ENCODE measurements at regions not wholly inside any gene's neighbourhood (a gene's known extent, or its start where the extent isn't known, plus 50 kb on each side); places are given as distances from the start of the nearest gene placed in this dataset.

- H4K20me1 ChIP-seq (ENCODE audit: insufficient read depth, low read length, poor library complexity, severe bottlenecking): no peaks in the 10 kb centered on the region
- no peak for TF ChIP-seq CTCF (conservative IDR thresholded peaks at IDR 0.05; ENCODE audit: low read length)
- H3K27me3 ChIP-seq (ENCODE audit: insufficient read depth, low read length, poor library complexity, severe bottlenecking): no peaks in the 10 kb centered on the region
- H3K79me2 ChIP-seq (ENCODE audit: insufficient read depth, low read length): no peaks in the 10 kb centered on the region
- no peaks in the 10 kb centered on the region for H3K9me3 ChIP-seq (ENCODE audit: insufficient read depth, low read depth, low read length)
- H3K4me3 ChIP-seq (ENCODE audit: low read length, poor library complexity, severe bottlenecking): no peak overlapping the region
- H2AFZ ChIP-seq (ENCODE audit: low read length): no peak overlapping the region
- no peaks in the 10 kb centered on the region for H3F3A ChIP-seq (ENCODE audit: low read depth)
- H3K4me2 ChIP-seq (ENCODE audit: low read depth, low read length, poor library complexity, severe bottlenecking): no peak overlapping the region
- no peak overlapping the region for H3K9ac ChIP-seq (ENCODE audit: low read depth, low read length, poor library complexity, severe bottlenecking)
- H3K9me2 ChIP-seq (replicated peaks; ENCODE audit: low read depth, low read length): no peaks in the 10 kb centered on the region
- H3K36me3 ChIP-seq (ENCODE audit: insufficient read depth, low read length): no peaks in the 10 kb centered on the region
- H3K4me1 ChIP-seq (ENCODE audit: insufficient read depth, low read length, poor library complexity, severe bottlenecking): no peaks in the 10 kb centered on the region
Observed at GRCh38 chr2:142415461-142415860, 284.6 kb upstream of the LRP1B start.

GRCh38 chr2:142398212-142398611, 267.4 kb upstream of the LRP1B start:
- H3K36me3 ChIP-seq (ENCODE audit: insufficient read depth, low read length): no peaks in the 10 kb centered on the region
- peaks cover 17% of the 10 kb centered on the region; the same call in 1 of the 2 replicates for H3K9me3 ChIP-seq (ENCODE audit: insufficient read depth, low read depth, low read length)
- no peak overlapping the region for H3K4me2 ChIP-seq (ENCODE audit: low read depth, low read length, poor library complexity, severe bottlenecking)
- no peak overlapping the region for H3K4me3 ChIP-seq (ENCODE audit: low read length, poor library complexity, severe bottlenecking)
- H2AFZ ChIP-seq (ENCODE audit: low read length): no peak overlapping the region
- TF ChIP-seq CTCF (conservative IDR thresholded peaks at IDR 0.05; ENCODE audit: low read length) (no peak), EZH2phosphoT487 (IDR thresholded peaks at IDR 0.05; ENCODE audit: borderline replicate concordance) (no peak)
- no peaks in the 10 kb centered on the region for H3K9me2 ChIP-seq (replicated peaks; ENCODE audit: low read depth, low read length)
- no peaks in the 10 kb centered on the region for H3K79me2 ChIP-seq (ENCODE audit: insufficient read depth, low read length)
- H3K27me3 ChIP-seq (ENCODE audit: insufficient read depth, low read length, poor library complexity, severe bottlenecking): no peaks in the 10 kb centered on the region
- no peaks in the 10 kb centered on the region for H3K4me1 ChIP-seq (ENCODE audit: insufficient read depth, low read length, poor library complexity, severe bottlenecking)
- H3K9ac ChIP-seq (ENCODE audit: low read depth, low read length, poor library complexity, severe bottlenecking): no peak overlapping the region
- no peaks in the 10 kb centered on the region for H3F3A ChIP-seq (ENCODE audit: low read depth)
- H4K20me1 ChIP-seq (ENCODE audit: insufficient read depth, low read length, poor library complexity, severe bottlenecking): no peaks in the 10 kb centered on the region

GRCh38 chr2:142395291-142395690, 264.5 kb upstream of the LRP1B start:
- TF ChIP-seq CTCF (conservative IDR thresholded peaks at IDR 0.05; ENCODE audit: low read length) (no peak), EZH2phosphoT487 (IDR thresholded peaks at IDR 0.05; ENCODE audit: borderline replicate concordance) (no peak)
- Histone ChIP-seq H4K20me1 (ENCODE audit: insufficient read depth, low read length, poor library complexity, severe bottlenecking) (no peaks in the 10 kb centered on the region), H3K4me3 (ENCODE audit: low read length, poor library complexity, severe bottlenecking) (no peak overlapping the region), H3K9me2 (replicated peaks; ENCODE audit: low read depth, low read length) (no peaks in the 10 kb centered on the region), H3K27me3 (ENCODE audit: insufficient read depth, low read length, poor library complexity, severe bottlenecking) (no peaks in the 10 kb centered on the region), H3K4me2 (ENCODE audit: low read depth, low read length, poor library complexity, severe bottlenecking) (no peak overlapping the region), H3K36me3 (ENCODE audit: insufficient read depth, low read length) (no peaks in the 10 kb centered on the region), H3K9ac (ENCODE audit: low read depth, low read length, poor library complexity, severe bottlenecking) (no peak overlapping the region), H3K9me3 (ENCODE audit: insufficient read depth, low read depth, low read length) (peaks cover 17% of the 10 kb centered on the region; the same call in 1 of the 2 replicates), H3K79me2 (ENCODE audit: insufficient read depth, low read length) (no peaks in the 10 kb centered on the region), H3K4me1 (ENCODE audit: insufficient read depth, low read length, poor library complexity, severe bottlenecking) (no peaks in the 10 kb centered on the region), H2AFZ (ENCODE audit: low read length) (no peak overlapping the region), H3F3A (ENCODE audit: low read depth) (no peaks in the 10 kb centered on the region)

Data from Loucy (cell line).